Glutamatergic neuron (in vitro differentiated cells): ENCODE measurements at regions not wholly inside any gene's neighbourhood (a gene's known extent, or its start where the extent isn't known, plus 50 kb on each side); places are given as distances from the start of the nearest gene placed in this dataset.

Source experiments
- DNase-seq: peaks from one replicate; pipeline ENCODE4 v3.0.0; 2022
- H3K27ac Mint-ChIP-seq: one replicate; pipeline ENCODE4 v1.8.0; 2020; ENCODE audit warnings: mild to moderate bottlenecking, mixed read lengths, inconsistent platforms; ENCODE audit not compliant: unreplicated experiment
- H3K27me3 Mint-ChIP-seq: one replicate; pipeline ENCODE4 v1.8.0; 2020; ENCODE audit warnings: mild to moderate bottlenecking, moderate library complexity, mixed read lengths, inconsistent platforms; ENCODE audit not compliant: unreplicated experiment
- H3K36me3 Mint-ChIP-seq: one replicate; pipeline ENCODE4 v1.8.0; 2020; ENCODE audit warnings: mild to moderate bottlenecking, mixed read lengths, inconsistent platforms; ENCODE audit not compliant: unreplicated experiment
- H3K4me1 Mint-ChIP-seq: one replicate; pipeline ENCODE4 v1.8.0; 2020; ENCODE audit warnings: mild to moderate bottlenecking, low read depth, mixed read lengths, inconsistent platforms; ENCODE audit not compliant: unreplicated experiment
- H3K4me3 Mint-ChIP-seq: one replicate; pipeline ENCODE4 v1.8.0; 2020; ENCODE audit warnings: mild to moderate bottlenecking, mixed read lengths, inconsistent platforms; ENCODE audit not compliant: unreplicated experiment
- H3K9me3 Mint-ChIP-seq: one replicate; pipeline ENCODE4 v1.8.0; 2020; ENCODE audit warnings: mild to moderate bottlenecking, moderate library complexity, mixed read lengths, inconsistent platforms; ENCODE audit not compliant: unreplicated experiment
- TF ChIP-seq, protein P1 (sequence below): fragments of 200-600 bp; sonication (generic); IDR thresholded peaks from one replicate; pipeline ENCODE4 v1.5.0; 2021; ENCODE audit not compliant: partially characterized antibody, unreplicated experiment

DNA sequence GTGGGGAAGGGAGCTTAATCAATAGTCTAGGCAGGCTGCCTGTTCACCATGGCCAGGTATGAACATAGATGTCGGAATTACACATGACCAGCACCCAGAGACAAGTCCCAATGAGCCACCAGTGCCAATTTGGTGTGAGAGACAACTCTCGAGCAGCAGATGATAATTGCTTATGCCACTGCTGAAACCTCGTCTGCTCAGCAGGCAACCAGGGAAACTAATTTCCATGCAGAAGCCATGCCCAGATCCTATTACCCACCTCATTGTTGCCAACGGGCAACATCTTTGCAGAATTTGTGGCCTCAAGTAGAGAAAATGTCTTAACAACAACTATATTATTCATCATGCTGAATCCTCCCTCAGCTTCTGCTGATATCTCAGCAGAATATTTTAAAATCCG lies 84.9 kb downstream of the CGGBP1 start:
- H3K4me3 Mint-ChIP-seq = no peak overlapping the region
- peaks cover 5% of the 10 kb centered on the region for H3K9me3 Mint-ChIP-seq
- TF ChIP-seq, protein P1, sequence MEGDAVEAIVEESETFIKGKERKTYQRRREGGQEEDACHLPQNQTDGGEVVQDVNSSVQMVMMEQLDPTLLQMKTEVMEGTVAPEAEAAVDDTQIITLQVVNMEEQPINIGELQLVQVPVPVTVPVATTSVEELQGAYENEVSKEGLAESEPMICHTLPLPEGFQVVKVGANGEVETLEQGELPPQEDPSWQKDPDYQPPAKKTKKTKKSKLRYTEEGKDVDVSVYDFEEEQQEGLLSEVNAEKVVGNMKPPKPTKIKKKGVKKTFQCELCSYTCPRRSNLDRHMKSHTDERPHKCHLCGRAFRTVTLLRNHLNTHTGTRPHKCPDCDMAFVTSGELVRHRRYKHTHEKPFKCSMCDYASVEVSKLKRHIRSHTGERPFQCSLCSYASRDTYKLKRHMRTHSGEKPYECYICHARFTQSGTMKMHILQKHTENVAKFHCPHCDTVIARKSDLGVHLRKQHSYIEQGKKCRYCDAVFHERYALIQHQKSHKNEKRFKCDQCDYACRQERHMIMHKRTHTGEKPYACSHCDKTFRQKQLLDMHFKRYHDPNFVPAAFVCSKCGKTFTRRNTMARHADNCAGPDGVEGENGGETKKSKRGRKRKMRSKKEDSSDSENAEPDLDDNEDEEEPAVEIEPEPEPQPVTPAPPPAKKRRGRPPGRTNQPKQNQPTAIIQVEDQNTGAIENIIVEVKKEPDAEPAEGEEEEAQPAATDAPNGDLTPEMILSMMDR = no peak
- no peak overlapping the region for H3K27ac Mint-ChIP-seq
- DNase-seq = no peak
- peaks cover 2% of the 10 kb centered on the region for H3K27me3 Mint-ChIP-seq
- no peaks in the 10 kb centered on the region for H3K36me3 Mint-ChIP-seq
- H3K4me1 Mint-ChIP-seq = no peaks in the 10 kb centered on the region

DNA sequence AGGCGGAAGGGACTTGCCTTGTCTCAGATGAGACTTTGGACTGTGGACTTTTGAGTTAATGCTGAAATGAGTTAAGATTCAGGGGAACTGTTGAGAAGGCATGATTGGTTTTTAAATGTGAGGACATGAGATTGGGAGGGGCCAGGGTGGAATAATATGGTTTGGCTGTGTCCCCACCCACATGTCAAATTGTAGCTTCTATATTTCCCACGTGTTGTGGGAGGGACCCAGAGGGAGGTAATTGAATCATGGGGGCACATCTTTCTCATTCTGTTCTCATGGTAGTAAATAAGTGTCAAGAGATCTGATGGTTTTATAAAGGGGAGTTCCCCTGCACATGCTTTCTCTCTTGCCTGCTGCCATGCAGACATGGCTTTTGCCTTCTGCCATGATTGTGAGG lies 89.2 kb downstream of the CGGBP1 start:
- Mint-ChIP-seq H3K9me3 (peaks cover 3% of the 10 kb centered on the region), H3K36me3 (no peaks in the 10 kb centered on the region), H3K4me1 (no peaks in the 10 kb centered on the region), H3K27me3 (peaks cover 2% of the 10 kb centered on the region), H3K4me3 (no peak overlapping the region), H3K27ac (no peak overlapping the region)
- TF ChIP-seq, protein P1 = no peak
- DNase-seq = no peak

DNA sequence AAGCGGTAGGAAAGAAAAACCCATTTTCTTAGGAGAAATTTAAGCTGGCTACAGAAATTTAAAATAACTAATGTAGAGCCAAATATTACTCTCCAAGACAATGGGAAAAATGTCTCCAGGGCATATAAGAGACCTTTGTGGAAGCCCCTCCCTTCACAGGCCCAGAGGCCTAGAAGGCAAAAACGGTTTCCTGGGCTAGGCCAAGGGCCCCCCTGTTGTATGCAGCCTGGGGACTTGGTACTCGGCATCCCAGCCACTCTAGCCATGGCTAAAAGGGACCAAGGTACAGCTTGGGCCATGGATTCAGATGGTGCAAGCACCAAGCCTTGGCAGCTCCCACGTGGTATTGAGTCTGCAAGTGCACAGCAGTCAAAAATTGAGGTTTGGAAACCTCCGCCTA lies 90.1 kb downstream of the CGGBP1 start:
- Mint-ChIP-seq H3K27ac (no peak overlapping the region), H3K36me3 (no peaks in the 10 kb centered on the region), H3K9me3 (peaks cover 3% of the 10 kb centered on the region), H3K27me3 (peaks cover 2% of the 10 kb centered on the region), H3K4me1 (no peaks in the 10 kb centered on the region), H3K4me3 (no peak overlapping the region)
- no peak for DNase-seq
- TF ChIP-seq, protein P1 = no peak

DNA sequence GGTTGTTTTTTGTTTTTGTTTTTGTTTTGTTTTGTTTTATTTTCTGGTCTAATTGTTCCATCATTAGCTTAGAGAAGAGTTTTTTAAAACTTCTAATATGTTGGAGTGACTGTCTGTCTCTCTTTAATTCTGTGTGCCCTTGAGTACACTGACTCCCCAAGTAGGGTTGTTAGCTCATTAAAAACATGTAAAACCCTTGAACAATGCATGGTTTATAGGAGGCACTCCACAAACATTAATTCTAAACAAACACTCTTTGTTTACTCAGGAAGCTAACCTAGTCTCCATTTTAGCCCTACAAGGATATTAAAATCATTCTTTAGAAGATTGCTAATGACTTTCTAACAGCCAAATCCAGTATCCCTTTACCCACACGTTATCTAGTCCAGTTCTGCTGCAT lies 100.5 kb downstream of the CGGBP1 start:
- Mint-ChIP-seq H3K9me3 (no peaks in the 10 kb centered on the region), H3K36me3 (no peaks in the 10 kb centered on the region), H3K27me3 (no peaks in the 10 kb centered on the region), H3K4me3 (no peak overlapping the region), H3K27ac (no peak overlapping the region), H3K4me1 (no peaks in the 10 kb centered on the region)
- DNase-seq = no peak
- TF ChIP-seq, protein P1 = no peak

DNA sequence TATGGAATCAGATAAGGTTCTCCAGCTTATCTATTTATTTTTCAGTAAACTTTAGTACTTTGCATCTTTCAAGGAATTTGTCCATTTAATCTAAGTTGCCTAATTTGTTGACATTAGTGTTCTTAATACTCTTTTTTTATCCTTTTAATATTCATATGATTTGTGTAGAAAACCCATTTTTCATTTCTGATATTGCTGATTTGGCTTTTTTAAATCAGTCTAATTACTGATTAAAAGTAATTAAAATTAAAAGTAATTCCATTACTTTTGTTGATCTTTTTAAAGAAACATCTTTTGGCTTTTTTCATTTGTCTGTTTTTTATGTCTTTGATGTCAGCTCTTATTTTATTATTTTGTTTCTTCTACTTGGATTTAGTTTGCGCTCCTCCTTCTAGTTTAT lies 101.2 kb downstream of the CGGBP1 start:
- DNase-seq = no peak
- H3K9me3 Mint-ChIP-seq = no peaks in the 10 kb centered on the region
- no peaks in the 10 kb centered on the region for H3K4me1 Mint-ChIP-seq
- no peaks in the 10 kb centered on the region for H3K36me3 Mint-ChIP-seq
- no peak overlapping the region for H3K4me3 Mint-ChIP-seq
- TF ChIP-seq, protein P1 = no peak
- H3K27ac Mint-ChIP-seq = no peak overlapping the region
- H3K27me3 Mint-ChIP-seq = no peaks in the 10 kb centered on the region
